ENCODE measurements at regions not wholly inside any gene's neighbourhood (a gene's known extent, or its start where the extent isn't known, plus 50 kb on each side); places are given as distances from the start of the nearest gene placed in this dataset.

- Histone ChIP-seq H3K4ac (replicated peaks; ENCODE audit: insufficient read length, low read depth, low read length) (no peak overlapping the region), H3K36me3 (ENCODE audit: control insufficient read depth in 2 of 4, insufficient read depth in 4 of 4, low read length in 3 of 4) (no peaks in the 10 kb centered on the region), H4K20me1 (replicated peaks in 1 of 2; ENCODE audit: control insufficient read depth in 1 of 2, insufficient read depth in 2 of 2, low read length in 2 of 2) (no peaks in the 10 kb centered on the region), H3K27me3 (replicated peaks in 1 of 4; ENCODE audit: control insufficient read depth in 3 of 4, extremely low read depth in 1 of 4, insufficient read depth in 3 of 4, low read length in 3 of 4) (no peaks in the 10 kb centered on the region), H3K56ac (replicated peaks; ENCODE audit: insufficient read length, low read depth, low read length) (no peak overlapping the region), H4K8ac (ENCODE audit: extremely low read depth, insufficient read depth, low read length) (no peak overlapping the region), H2BK120ac (replicated peaks; ENCODE audit: low read depth, low read length) (no peak overlapping the region), H3K23me2 (ENCODE audit: low read depth, low read length) (no peaks in the 10 kb centered on the region), H4K91ac (replicated peaks; ENCODE audit: insufficient read length, low read length) (no peak overlapping the region), H3K23ac (ENCODE audit: insufficient read length) (no peak overlapping the region), H3K79me2 (ENCODE audit: control insufficient read depth in 1 of 2, insufficient read depth in 2 of 2, low read length in 2 of 2) (no peaks in the 10 kb centered on the region), H2AFZ (ENCODE audit: low read length) (no peak overlapping the region), H3K14ac (ENCODE audit: insufficient read length) (no peak overlapping the region), H3K27ac (ENCODE audit: low read depth, low read length) (no peak overlapping the region), H2BK12ac (ENCODE audit: low read depth, low read length) (no peak overlapping the region), H3K18ac (ENCODE audit: extremely low read depth, low read length) (no peak overlapping the region), H2BK15ac (ENCODE audit: low read length) (no peak overlapping the region), H2BK20ac (ENCODE audit: low read length) (no peak overlapping the region), H3K4me1 (replicated peaks in 1 of 4; ENCODE audit: control insufficient read depth in 3 of 4, insufficient read depth in 4 of 4, low read length in 3 of 4) (peaks cover 0 to 4% (median 0%) of the 10 kb centered on the region in 4 experiments; a peak in 2 of 7 replicates), H3K79me1 (ENCODE audit: low read depth, low read length) (no peaks in the 10 kb centered on the region), H2BK5ac (ENCODE audit: low read depth, low read length) (no peak overlapping the region), H2AK5ac (ENCODE audit: low read depth, low read length) (no peak overlapping the region), H3K9ac (replicated peaks in 1 of 4; ENCODE audit: extremely low read depth in 1 of 4, low read depth in 3 of 4, low read length in 3 of 4) (no peak overlapping the region), H3K4me3 (ENCODE audit: extremely low read depth in 1 of 4, insufficient read depth in 2 of 4, low read depth in 3 of 4, low read length in 4 of 4) (no peak overlapping the region), H3K4me2 (ENCODE audit: insufficient read depth in 1 of 2, low read depth in 2 of 2, low read length in 2 of 2) (no peak overlapping the region), H3K9me3 (ENCODE audit: insufficient read depth in 2 of 2, low read depth in 1 of 2, low read length in 1 of 2) (peaks cover 6 to 11% of the 10 kb centered on the region in 2 experiments; a peak in 2 of 4 replicates), H4K5ac (ENCODE audit: insufficient read length, low read depth, low read length) (no peak overlapping the region)
- CTCF ChIA-PET (ENCODE audit: partially characterized antibody) = no interaction called here
- WGBS, 2 experiments (ENCODE audit: extremely low coverage in 1 of 2, insufficient coverage in 1 of 2, insufficient read length in 1 of 2, insufficient replicate concordance in 2 of 2, low coverage in 1 of 2, low lambda C conversion rate in 2 of 2, missing lambda C conversion rate in 1 of 2) = 91% methylated on average over 6 of the region's 6 CpGs; no CpG with 5 or more reads in 1 of the 2 experiments
- DNase-seq (ENCODE audit: low read depth in 1 of 2, low spot score in 2 of 2) = no peak
- TF ChIP-seq E2F6 (IDR thresholded peaks at IDR 0.05) = no peak
- no peak for TF ChIP-seq CHD1 (IDR thresholded peaks at IDR 0.05; ENCODE audit: low read depth, low read length)
- no peak for TF ChIP-seq TAF7 (optimal IDR thresholded peaks at IDR 0.05; ENCODE audit: borderline replicate concordance, low read depth, low read length)
- TF ChIP-seq EP300 (IDR thresholded peaks at IDR 0.05; ENCODE audit: borderline replicate concordance in 1 of 2, low read depth in 2 of 2, low read length in 2 of 2) = no peak
- no peak for TF ChIP-seq RAD21 (IDR thresholded peaks at IDR 0.05 in 1 of 2, conservative IDR thresholded peaks at IDR 0.05 in 1 of 2; ENCODE audit: low read depth in 2 of 2, low read length in 2 of 2)
- no peak for TF ChIP-seq CBX5 (IDR thresholded peaks at IDR 0.05; ENCODE audit: low read depth, low read length)
- no peak for TF ChIP-seq SRF (IDR thresholded peaks at IDR 0.05; ENCODE audit: low read depth, low read length)
- TF ChIP-seq JUN (IDR thresholded peaks at IDR 0.05; ENCODE audit: low read depth, low read length) = no peak
- TF ChIP-seq POLR2A (IDR thresholded peaks at IDR 0.05; ENCODE audit: control extremely low read depth in 1 of 2, low read depth in 2 of 2, low read length in 2 of 2) = no peak
- TF ChIP-seq JUND (IDR thresholded peaks at IDR 0.05; ENCODE audit: low read length) = no peak
- POLR2A ChIA-PET (ENCODE audit: partially characterized antibody) = no interaction called here
- FAIRE-seq = no peak
These were observed 135.6 kb downstream of the ICE1 start for GRCh38 chr5:5558102-5558501.

Data from H1 (cell line).